GM23248 (cell line): ENCODE measurements at regions not wholly inside any gene's neighbourhood (a gene's known extent, or its start where the extent isn't known, plus 50 kb on each side); places are given as distances from the start of the nearest gene placed in this dataset.

Experiments used
- EZH2 ChIP-seq: fragments of 200-600 bp; sonication (generic); IDR thresholded peaks from 2 replicates; pipeline ENCODE4 v1.6.1; 2018; ENCODE audit warnings: antibody characterized with exemption, mild to moderate bottlenecking; ENCODE audit not compliant: insufficient read depth, poor library complexity, severe bottlenecking
- EZH2phosphoT487 ChIP-seq: fragments of 200-600 bp; sonication (generic); IDR thresholded peaks from 2 replicates; pipeline ENCODE4 v1.6.1; 2018; ENCODE audit warnings: antibody characterized with exemption, moderate library complexity, mild to moderate bottlenecking, low read depth; ENCODE audit not compliant: insufficient read depth

DNA sequence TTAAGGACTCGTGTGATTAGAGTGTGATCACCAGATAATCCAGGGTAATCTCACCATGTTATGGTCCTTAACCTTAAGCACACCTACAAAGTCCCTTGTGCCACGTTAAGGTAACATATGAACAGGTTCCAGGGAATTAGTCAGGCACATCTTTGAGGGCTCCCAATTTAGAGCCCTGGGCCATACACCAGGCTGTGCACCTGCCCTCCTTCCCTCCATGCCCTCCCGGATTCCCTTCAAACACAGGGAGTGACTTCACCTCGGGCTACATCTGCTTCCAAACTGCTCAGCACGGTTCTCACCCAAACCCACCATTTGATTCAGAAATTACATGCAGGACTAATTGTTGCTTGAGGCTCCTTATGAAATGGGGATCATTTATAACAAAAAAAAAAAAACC lies 93.9 kb upstream of the HABP2 start:
- TF ChIP-seq EZH2phosphoT487 = no peak
- TF ChIP-seq EZH2 = no peak
